KMS-11 (cell line): ENCODE measurements at regions not wholly inside any gene's neighbourhood (a gene's known extent, or its start where the extent isn't known, plus 50 kb on each side); places are given as distances from the start of the nearest gene placed in this dataset.

Source experiments
- H2AFZ ChIP-seq: fragments of 200-600 bp; sonication (generic); 2 replicates; pipeline ENCODE4 v1.6.1; 2016; ENCODE audit warnings: antibody characterized with exemption, mixed run types, low read depth
- H3K27ac ChIP-seq: fragments of 200-600 bp; sonication (generic); 2 replicates; pipeline ENCODE4 v1.6.1; 2016; ENCODE audit warnings: mild to moderate bottlenecking, mixed run types
- H3K27me3 ChIP-seq: fragments of 200-600 bp; sonication (generic); 2 replicates; pipeline ENCODE4 v1.6.1; 2017; ENCODE audit warnings: mild to moderate bottlenecking, low read depth, mixed run types, moderate library complexity; ENCODE audit not compliant: insufficient read depth
- H3K36me3 ChIP-seq: fragments of 200-600 bp; sonication (generic); 2 replicates; pipeline ENCODE4 v1.6.1; 2017; ENCODE audit warnings: mild to moderate bottlenecking, mixed run types; ENCODE audit not compliant: insufficient read depth
- H3K4me1 ChIP-seq: fragments of 200-600 bp; sonication (generic); 2 replicates; pipeline ENCODE4 v1.6.1; 2016; ENCODE audit warnings: mild to moderate bottlenecking, low read depth, mixed run types; ENCODE audit not compliant: poor library complexity, severe bottlenecking
- H3K4me2 ChIP-seq: fragments of 200-600 bp; sonication (generic); 2 replicates; pipeline ENCODE4 v1.7.0; 2016; ENCODE audit warnings: mild to moderate bottlenecking, mixed run types
- H3K4me3 ChIP-seq: fragments of 200-600 bp; sonication (generic); IDR thresholded peaks from 2 replicates; pipeline ENCODE4 v1.6.1; 2017; ENCODE audit warnings: low read depth, low read length, mixed read lengths; ENCODE audit not compliant: insufficient read depth
- H3K79me2 ChIP-seq: fragments of 200-600 bp; sonication (generic); 2 replicates; pipeline ENCODE4 v1.6.1; 2016; ENCODE audit warnings: low read depth, mixed run types; ENCODE audit not compliant: insufficient read depth
- H3K9ac ChIP-seq: fragments of 200-600 bp; sonication (generic); 2 replicates; pipeline ENCODE4 v1.6.1; 2016; ENCODE audit warnings: mild to moderate bottlenecking, mixed run types
- H4K20me1 ChIP-seq: fragments of 200-600 bp; sonication (generic); 2 replicates; pipeline ENCODE4 v1.6.1; 2016; ENCODE audit warnings: mild to moderate bottlenecking, mixed run types; ENCODE audit not compliant: insufficient read depth
- TF ChIP-seq, protein P1 (sequence below): fragments of 200-600 bp; sonication (generic); conservative IDR thresholded peaks from 2 replicates; pipeline ENCODE4 v1.6.1; 2017; ENCODE audit warnings: low read depth, mild to moderate bottlenecking, antibody characterized with exemption, low read length, moderate library complexity, mixed read lengths

DNA sequence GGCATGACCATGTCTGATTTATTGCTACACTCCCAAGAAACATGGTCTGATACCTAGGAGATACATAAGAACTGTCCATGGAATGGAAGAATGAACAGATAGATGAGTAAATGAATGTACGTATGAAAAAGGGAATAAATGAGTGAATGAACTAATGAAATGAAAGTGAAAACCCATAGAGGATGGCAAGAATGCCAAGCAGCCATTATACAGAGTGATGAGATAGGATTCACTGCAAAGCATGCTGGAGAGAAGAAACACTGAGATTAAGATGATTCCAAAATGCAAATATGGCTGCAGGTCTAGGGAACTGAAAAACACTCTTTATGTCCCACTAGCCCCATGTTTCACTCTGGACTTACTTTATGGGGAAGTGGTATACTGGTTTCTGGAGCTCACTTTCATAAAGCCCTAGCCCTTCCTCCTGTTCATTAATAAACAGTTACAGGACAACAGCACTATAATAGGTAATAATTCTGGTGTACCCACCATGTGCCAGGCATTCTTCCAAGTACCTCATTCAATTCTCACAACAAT, 170.3 kb upstream of the RAD23B start:
- Histone ChIP-seq H3K4me1 (no peaks in the 10 kb centered on the region), H3K27me3 (no peaks in the 10 kb centered on the region), H4K20me1 (no peaks in the 10 kb centered on the region), H3K27ac (no peak overlapping the region), H3K4me2 (no peak overlapping the region), H3K79me2 (no peaks in the 10 kb centered on the region), H3K36me3 (no peaks in the 10 kb centered on the region), H3K9ac (no peak overlapping the region), H2AFZ (no peak overlapping the region), H3K4me3 (no peak overlapping the region)
- TF ChIP-seq, protein P1, sequence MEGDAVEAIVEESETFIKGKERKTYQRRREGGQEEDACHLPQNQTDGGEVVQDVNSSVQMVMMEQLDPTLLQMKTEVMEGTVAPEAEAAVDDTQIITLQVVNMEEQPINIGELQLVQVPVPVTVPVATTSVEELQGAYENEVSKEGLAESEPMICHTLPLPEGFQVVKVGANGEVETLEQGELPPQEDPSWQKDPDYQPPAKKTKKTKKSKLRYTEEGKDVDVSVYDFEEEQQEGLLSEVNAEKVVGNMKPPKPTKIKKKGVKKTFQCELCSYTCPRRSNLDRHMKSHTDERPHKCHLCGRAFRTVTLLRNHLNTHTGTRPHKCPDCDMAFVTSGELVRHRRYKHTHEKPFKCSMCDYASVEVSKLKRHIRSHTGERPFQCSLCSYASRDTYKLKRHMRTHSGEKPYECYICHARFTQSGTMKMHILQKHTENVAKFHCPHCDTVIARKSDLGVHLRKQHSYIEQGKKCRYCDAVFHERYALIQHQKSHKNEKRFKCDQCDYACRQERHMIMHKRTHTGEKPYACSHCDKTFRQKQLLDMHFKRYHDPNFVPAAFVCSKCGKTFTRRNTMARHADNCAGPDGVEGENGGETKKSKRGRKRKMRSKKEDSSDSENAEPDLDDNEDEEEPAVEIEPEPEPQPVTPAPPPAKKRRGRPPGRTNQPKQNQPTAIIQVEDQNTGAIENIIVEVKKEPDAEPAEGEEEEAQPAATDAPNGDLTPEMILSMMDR: no peak

DNA sequence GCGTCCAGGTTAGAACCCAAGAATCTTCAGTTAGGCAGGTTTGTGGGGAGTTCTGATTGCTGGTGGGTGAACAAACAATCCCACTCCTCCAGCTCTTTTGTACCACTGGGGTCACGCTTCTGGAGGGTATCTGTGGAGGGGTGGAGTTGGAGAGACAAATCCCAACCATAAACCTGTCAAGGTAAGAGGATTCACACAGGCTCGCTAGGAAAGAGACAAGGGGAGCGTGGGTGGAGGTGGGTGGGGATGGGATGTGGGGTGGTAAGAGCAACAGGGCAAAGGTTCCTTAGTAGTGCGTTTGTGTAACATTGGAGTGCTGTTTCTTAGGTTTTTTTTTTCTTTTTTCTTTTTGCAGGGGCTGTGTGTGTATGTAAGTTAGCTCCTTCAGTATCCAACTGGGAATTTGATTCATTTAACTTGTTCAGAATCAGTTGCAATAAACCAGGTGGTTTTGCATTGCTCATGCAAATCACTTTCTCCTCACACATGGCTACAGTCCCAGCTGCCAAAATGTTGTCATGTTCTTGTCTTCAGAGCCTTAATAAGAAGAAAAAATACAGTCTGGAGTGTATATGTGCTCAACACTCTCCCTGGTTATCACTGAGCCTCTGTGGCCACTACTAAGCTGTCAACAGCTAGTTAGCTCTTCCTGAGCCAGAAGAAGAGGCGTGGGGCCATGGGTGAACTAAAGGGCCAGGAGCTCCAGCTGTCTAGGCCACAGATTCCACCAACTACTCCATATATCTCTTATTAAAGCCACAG, 164.0 kb upstream of the RAD23B start:
- Histone ChIP-seq H3K36me3 (no peaks in the 10 kb centered on the region), H3K9ac (no peak overlapping the region), H3K4me1 (no peaks in the 10 kb centered on the region), H2AFZ (no peak overlapping the region), H3K27ac (no peak overlapping the region), H3K4me2 (no peak overlapping the region), H3K4me3 (no peak overlapping the region), H3K27me3 (no peaks in the 10 kb centered on the region), H3K79me2 (no peaks in the 10 kb centered on the region), H4K20me1 (no peaks in the 10 kb centered on the region)
- TF ChIP-seq, protein P1: no peak

DNA sequence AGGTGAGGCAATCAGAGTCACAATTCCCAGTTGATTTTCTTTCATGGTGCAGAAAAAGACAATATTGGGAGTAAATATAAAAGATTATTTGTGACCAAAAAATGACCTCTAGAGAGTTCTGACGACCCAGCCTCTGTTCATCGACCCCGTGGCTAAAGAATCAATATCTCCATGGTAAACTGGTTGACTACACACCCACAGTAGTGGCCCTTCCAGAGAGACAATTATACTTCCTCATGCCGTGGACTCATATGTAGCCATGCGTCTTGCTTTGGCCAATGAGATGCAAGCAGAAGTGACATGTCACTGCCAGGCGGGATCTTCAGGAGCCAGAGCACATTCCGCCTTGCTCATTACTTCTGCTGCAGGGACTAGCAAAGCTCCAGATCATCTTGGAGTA, 163.3 kb upstream of the RAD23B start:
- H3K27me3 ChIP-seq: no peaks in the 10 kb centered on the region
- H3K79me2 ChIP-seq: no peaks in the 10 kb centered on the region
- no peak overlapping the region for H3K4me2 ChIP-seq
- TF ChIP-seq, protein P1: no peak
- H2AFZ ChIP-seq: no peak overlapping the region
- H3K27ac ChIP-seq: no peak overlapping the region
- no peaks in the 10 kb centered on the region for H3K36me3 ChIP-seq
- H3K9ac ChIP-seq: no peak overlapping the region
- H4K20me1 ChIP-seq: no peaks in the 10 kb centered on the region
- H3K4me3 ChIP-seq: no peak overlapping the region
- H3K4me1 ChIP-seq: no peaks in the 10 kb centered on the region

DNA sequence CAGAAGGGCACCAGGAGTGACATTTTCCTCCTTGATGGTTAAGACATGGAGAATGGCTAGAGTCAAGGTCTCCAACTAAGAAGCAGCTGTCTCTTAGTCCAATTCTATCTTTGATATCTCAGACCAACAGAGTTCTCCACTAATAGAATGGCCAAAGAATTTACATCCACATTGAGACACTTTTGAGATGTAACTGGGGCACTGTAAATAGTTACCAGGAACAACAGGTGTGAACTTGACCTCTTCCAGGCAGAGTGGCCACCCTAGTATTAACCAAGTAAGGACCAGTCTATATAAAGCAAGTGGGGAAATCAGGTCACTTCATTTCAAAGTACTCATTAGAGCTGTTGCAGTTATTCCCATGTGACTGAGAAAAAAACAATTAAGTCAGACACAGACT, 159.7 kb upstream of the RAD23B start:
- H3K4me1 ChIP-seq: no peaks in the 10 kb centered on the region
- H3K9ac ChIP-seq: no peak overlapping the region
- no peaks in the 10 kb centered on the region for H4K20me1 ChIP-seq
- TF ChIP-seq, protein P1: no peak
- no peaks in the 10 kb centered on the region for H3K27me3 ChIP-seq
- H3K4me2 ChIP-seq: no peak overlapping the region
- no peak overlapping the region for H3K4me3 ChIP-seq
- no peaks in the 10 kb centered on the region for H3K36me3 ChIP-seq
- H2AFZ ChIP-seq: no peak overlapping the region
- H3K27ac ChIP-seq: no peak overlapping the region
- H3K79me2 ChIP-seq: no peaks in the 10 kb centered on the region
